Stomach smooth muscle (tissue), 2 donors: ENCODE measurements at regions not wholly inside any gene's neighbourhood (a gene's known extent, or its start where the extent isn't known, plus 50 kb on each side); places are given as distances from the start of the nearest gene placed in this dataset.
"Not testable (repeated sequence)": the region's sequence is repeated elsewhere in the genome, so short reads cannot be mapped to it uniquely, and the experiment has no call there.

Experiments used
- H3K27ac ChIP-seq: one replicate; pipeline ENCODE4 v1.7.0; 2013; ENCODE audit warnings: mild to moderate bottlenecking, low read length, inconsistent platforms
- H3K27me3 ChIP-seq, 2 donors: one replicate each; pipeline ENCODE4 v1.7.0; 2013; ENCODE audit warnings: low read length in 2 of 2; ENCODE audit not compliant: insufficient read depth in 2 of 2, control insufficient read depth in 1 of 2
- H3K36me3 ChIP-seq, 2 donors: one replicate each; pipeline ENCODE4 v1.7.0; 2013; ENCODE audit warnings: low read length in 2 of 2; ENCODE audit not compliant: control insufficient read depth in 2 of 2, insufficient read depth in 2 of 2
- H3K4me1 ChIP-seq: one replicate; pipeline ENCODE4 v1.7.0; 2013; ENCODE audit warnings: low read length; ENCODE audit not compliant: control insufficient read depth, insufficient read depth
- H3K4me3 ChIP-seq, 2 donors: one replicate each; pipeline ENCODE4 v1.7.0; 2013; ENCODE audit warnings: low read length in 2 of 2
- H3K9ac ChIP-seq, 2 donors: one replicate each; pipeline ENCODE4 v1.7.0; 2013; ENCODE audit warnings: low read length in 2 of 2, mild to moderate bottlenecking in 1 of 2
- H3K9me3 ChIP-seq, 2 donors: one replicate each; pipeline ENCODE4 v1.7.0; 2013; ENCODE audit warnings: low read length in 2 of 2; ENCODE audit not compliant: control insufficient read depth in 2 of 2
- donor health status: healthy.
- donor health status: Pancreatic carcinoma.

DNA sequence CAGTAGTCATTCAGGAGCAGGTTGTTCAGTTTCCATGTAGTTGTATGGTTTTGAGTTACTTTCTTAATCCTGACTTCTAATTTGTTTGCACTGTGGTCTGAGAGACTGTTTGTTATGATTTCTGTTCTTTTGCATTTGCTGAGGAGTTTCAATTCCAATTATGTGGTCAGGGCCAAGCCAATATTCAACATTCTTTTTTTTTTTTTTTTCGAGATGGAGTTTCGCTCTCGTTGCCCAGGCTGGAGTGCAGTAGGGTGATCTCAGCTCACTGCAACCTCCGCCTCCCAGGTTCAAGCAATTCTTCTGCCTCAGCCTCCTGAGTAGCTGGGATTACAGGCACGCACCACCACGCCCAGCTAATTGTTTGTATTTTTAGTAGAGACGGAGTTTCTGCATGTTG is 145.9 kb upstream of the NEGR1 start:
- H3K36me3 ChIP-seq, H3K27ac ChIP-seq, H3K27me3 ChIP-seq, H3K4me1 ChIP-seq, H3K4me3 ChIP-seq, H3K9ac ChIP-seq, H3K9me3 ChIP-seq: not testable (repeated sequence)

DNA sequence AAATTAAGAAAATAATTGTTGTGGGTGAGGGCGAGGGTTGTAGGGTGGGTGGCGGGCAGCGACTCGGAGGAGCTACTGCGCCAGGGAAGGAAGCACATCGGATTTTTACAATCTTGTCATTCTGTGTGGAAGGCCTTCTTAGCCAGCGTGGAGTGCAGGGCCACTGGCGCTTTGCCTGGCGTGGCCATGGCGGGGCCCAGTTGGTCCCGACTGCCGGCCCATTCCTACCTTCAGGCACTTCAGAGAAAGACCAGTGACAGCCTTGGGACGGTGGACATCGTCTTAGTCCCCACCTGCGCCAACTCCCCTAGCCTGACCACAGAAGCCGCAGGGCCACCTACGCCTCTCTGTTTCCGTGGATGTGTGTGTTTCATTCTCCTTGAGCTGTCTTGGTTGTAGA is 136.9 kb upstream of the NEGR1 start:
- Histone ChIP-seq H3K9me3 (peaks cover 0 to 3% of the 10 kb centered on the region in 2 donors), H3K27me3 (no peaks in the 10 kb centered on the region), H3K4me1 (no peaks in the 10 kb centered on the region), H3K4me3 (no peak overlapping the region), H3K36me3 (no peaks in the 10 kb centered on the region), H3K9ac (no peak overlapping the region), H3K27ac (no peak overlapping the region)

DNA sequence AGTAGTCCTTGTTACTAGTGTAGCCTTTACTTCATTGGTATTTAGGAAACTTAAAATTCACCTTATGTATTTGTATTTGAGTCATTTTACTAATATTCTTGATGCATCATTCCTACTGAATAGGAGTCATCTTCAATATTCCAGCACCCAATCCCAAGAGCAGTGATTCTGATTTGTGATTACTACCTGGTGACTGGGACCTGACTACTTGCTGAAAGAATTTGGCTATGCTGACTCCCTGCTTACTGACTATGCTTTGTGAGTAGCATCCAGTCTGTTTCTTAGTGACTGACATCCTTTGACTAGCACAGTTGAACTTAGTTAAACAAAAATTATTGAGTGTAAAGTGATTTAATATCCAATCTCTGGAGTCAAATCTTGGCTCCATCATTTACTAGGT is 129.9 kb upstream of the NEGR1 start:
- Histone ChIP-seq H3K4me1 (no peaks in the 10 kb centered on the region), H3K9me3 (no peaks in the 10 kb centered on the region), H3K4me3 (no peak overlapping the region), H3K9ac (no peak overlapping the region), H3K27me3 (no peaks in the 10 kb centered on the region), H3K27ac (no peak overlapping the region), H3K36me3 (no peaks in the 10 kb centered on the region)

DNA sequence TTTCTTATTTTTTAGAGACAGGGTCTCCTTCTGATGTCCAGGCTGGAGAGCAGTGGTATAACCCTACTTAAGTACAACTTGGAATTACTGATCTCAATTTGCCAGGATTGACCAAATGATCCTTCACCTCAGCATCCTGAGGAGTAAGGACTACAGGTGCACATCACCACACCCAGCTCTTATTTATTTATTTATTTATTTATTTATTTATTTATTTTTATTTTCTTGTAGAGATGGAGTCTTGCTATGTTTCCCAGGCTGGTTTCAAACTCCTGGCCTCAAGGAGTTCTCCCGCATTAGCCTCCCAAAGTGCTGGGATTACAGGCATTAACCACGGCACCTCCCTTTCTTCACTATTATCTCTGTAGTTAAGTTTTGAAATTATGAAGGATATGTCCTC is 117.5 kb upstream of the NEGR1 start:
- Histone ChIP-seq H3K27me3 (no peaks in the 10 kb centered on the region), H3K36me3 (no peaks in the 10 kb centered on the region), H3K9ac (no peak overlapping the region), H3K27ac (no peak overlapping the region), H3K4me1 (no peaks in the 10 kb centered on the region), H3K4me3 (no peak overlapping the region), H3K9me3 (no peaks in the 10 kb centered on the region)

DNA sequence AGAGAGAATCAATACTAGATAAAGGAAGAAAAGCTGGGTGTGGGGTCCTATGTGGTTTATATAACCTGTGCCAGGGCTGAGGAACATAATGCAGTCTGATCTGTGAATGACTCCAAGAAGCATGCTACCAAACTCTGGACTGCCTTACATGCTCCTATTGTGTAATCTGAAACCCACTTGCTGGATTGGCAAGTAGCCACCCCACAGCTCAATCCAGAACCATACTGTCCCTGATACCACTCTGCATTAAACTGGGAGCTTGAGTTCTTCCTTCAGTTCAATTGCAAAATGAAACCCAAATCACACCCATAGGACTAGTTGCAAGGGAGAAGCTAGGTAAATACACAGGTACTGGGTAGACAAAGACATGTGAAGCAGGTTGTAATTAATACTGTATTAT is 115.4 kb upstream of the NEGR1 start:
- H3K36me3 ChIP-seq, result no peaks in the 10 kb centered on the region

DNA sequence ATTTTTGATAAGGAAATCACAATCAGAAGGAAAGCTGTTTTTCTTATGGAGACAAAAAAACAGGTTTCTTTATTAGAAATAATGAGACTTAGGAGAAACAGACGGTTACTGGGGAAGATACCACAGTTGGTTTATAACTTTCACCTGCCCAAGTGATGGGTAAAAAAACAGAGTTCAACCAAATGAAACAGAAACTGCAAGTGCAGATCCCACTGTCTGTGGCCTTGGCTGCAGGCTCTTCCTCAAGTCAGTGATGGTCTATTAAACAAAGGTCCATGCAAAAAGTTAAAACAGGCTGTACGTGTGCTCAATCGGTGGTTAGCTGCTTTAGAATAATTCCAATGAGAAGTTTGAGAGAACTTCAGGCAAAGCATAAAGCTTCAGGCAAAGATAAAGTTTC is 112.1 kb upstream of the NEGR1 start:
- Histone ChIP-seq H3K4me3 (no peak overlapping the region), H3K9me3 (no peaks in the 10 kb centered on the region), H3K36me3 (no peaks in the 10 kb centered on the region)

More for the DNA sequence above, 115.4 kb upstream of the NEGR1 start:
- Histone ChIP-seq H3K27ac (no peak overlapping the region), H3K4me3 (no peak overlapping the region), H3K4me1 (no peaks in the 10 kb centered on the region), H3K9ac (no peak overlapping the region), H3K27me3 (no peaks in the 10 kb centered on the region), H3K9me3 (no peaks in the 10 kb centered on the region)

DNA sequence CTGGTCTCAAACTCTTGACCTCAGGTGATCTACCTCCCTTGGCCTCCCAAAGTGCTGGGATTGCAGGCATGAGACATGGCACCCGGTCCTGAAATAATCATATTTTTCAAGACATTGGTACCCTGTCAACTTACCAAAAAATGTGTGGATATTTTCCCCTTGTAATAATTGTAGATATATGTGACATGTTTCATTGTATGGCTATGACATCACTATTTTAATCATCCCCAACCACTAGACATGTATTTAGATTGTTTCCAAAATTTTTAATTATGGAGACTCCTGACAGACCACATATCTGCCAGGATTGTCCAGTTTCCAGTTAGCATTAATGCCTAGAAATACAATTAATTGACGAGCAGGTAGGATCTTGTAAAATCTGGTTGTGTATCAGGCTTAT is 96.7 kb upstream of the NEGR1 start:
- Histone ChIP-seq H3K9ac (no peak overlapping the region), H3K9me3 (no peaks in the 10 kb centered on the region), H3K4me1 (no peaks in the 10 kb centered on the region), H3K27ac (no peak overlapping the region), H3K4me3 (no peak overlapping the region), H3K36me3 (no peaks in the 10 kb centered on the region), H3K27me3 (no peaks in the 10 kb centered on the region)

More for the DNA sequence above, 112.1 kb upstream of the NEGR1 start:
- no peak overlapping the region for H3K9ac ChIP-seq
- H3K4me1 ChIP-seq, result no peaks in the 10 kb centered on the region
- no peaks in the 10 kb centered on the region for H3K27me3 ChIP-seq
- no peak overlapping the region for H3K27ac ChIP-seq

DNA sequence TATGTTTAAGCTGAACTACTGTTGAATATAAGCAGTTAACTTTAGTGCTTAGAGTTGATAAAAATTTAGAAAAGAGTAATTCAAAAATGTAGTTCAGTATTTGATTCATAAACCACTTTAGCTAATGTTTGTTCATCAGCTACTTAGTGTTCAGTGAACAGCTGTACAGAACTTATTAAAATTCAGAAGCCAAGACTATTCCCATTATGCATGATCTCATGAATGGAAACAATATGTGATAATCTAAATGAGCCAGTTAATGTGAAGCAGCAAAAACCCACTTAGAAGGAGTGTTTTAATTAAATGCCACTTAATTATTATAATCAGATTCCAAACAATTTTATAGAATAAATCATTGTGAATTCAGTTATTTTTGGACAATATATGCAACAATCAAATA is 92.9 kb upstream of the NEGR1 start:
- H3K4me1 ChIP-seq, result no peaks in the 10 kb centered on the region
- no peaks in the 10 kb centered on the region for H3K27me3 ChIP-seq
- no peak overlapping the region for H3K27ac ChIP-seq
- no peak overlapping the region for H3K9ac ChIP-seq
- no peaks in the 10 kb centered on the region for H3K36me3 ChIP-seq
- no peak overlapping the region for H3K4me3 ChIP-seq
- H3K9me3 ChIP-seq, result no peaks in the 10 kb centered on the region

DNA sequence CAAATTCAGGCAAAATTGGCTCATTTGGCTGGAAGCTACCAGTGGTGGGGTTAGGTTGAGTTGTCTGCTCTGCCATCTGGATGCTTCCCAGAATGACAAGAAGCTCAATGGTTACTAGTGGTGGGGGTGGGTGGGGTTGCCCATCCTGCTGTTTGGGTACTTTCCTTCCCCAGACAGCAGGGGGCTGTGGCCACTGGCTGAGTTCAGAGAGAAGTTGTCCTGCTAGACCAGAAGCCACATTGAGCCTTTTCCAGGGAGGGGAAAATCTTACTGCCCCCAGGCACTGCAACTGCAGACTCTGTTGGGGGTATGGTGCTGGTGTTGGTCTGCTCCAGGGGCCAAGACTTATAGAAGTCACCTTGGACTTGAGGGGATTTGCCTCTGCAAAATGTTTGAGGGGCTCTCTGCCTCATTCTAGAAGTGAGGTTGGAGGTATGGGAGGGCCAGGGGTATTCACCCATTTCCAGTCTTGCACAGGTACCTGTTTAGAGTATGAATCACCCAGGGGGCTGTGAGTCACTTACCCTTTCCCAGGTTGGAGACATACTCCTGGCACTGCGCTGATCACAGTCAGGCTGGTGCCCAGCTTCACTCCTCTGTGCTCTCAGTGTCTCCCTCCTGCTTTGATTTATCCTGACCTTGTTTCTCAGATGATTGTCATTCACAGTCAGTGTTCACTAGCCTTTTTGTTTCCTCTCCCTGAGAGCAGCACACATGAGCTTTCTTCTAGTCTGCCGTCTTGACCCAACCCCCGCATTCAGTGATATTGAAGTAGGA is 89.1 kb upstream of the NEGR1 start:
- Histone ChIP-seq H3K27me3 (no peaks in the 10 kb centered on the region), H3K4me1 (no peaks in the 10 kb centered on the region), H3K27ac (no peak overlapping the region), H3K4me3 (no peak overlapping the region), H3K9ac (no peak overlapping the region), H3K36me3 (no peaks in the 10 kb centered on the region), H3K9me3 (no peaks in the 10 kb centered on the region)

DNA sequence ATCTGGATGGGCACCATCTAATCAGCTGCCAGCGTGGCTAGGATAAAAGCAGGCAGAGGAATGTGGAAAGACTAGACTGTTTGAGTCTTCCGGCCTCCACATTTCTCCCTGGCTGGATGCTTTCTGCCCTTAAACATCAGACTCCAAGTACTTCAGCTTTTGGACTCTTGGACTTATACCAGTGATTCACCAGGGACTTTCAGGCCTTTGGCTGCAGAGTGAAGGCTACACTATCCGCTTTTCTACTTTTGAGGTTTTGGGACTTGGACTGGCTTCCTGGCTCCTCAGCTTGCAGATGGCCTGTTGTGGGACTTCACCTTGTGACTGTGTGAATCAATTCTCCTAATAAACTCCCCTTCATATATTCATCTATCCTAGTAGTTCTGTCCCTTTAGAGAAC is 88.5 kb upstream of the NEGR1 start:
- not testable (repeated sequence) for H3K36me3 ChIP-seq, H3K9ac ChIP-seq, H3K4me1 ChIP-seq, H3K4me3 ChIP-seq, H3K9me3 ChIP-seq, H3K27ac ChIP-seq, H3K27me3 ChIP-seq

DNA sequence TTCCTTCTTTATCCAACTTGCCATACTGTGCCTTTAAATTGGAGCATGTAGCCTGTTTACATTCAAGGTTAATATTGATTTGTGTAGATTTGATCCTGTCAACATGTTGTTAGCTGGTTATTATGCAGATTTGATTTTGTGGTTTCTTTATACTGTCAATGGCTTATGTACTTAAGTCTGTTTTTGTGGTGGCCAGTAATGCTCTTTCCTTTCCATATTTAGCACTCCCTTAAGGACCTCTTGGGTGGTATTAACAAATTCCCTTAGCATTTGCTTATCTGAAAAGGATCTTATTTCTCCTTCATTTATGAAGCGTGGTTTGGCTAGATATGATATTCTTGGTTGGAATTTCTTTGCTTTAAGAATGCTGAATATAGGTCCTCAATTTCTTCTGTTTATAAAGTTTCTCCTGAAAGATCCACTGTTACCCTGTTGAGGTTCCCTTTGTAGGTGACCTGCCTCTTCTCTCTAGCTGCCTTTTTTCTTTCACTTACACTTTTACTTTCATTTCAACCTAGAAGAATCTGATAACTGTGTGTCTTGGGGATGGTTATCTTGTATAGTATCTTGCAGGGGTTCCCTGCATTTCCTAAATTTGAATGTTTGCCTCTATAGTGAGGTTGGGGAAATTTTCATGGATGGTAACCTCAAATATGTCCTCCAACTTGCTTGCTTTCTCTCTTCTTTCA is 86.9 kb upstream of the NEGR1 start:
- no peaks in the 10 kb centered on the region for H3K36me3 ChIP-seq
- no peak overlapping the region for H3K27ac ChIP-seq
- H3K9ac ChIP-seq, result no peak overlapping the region
- H3K4me1 ChIP-seq, result no peaks in the 10 kb centered on the region
- no peak overlapping the region for H3K4me3 ChIP-seq
- no peaks in the 10 kb centered on the region for H3K9me3 ChIP-seq
- H3K27me3 ChIP-seq, result no peaks in the 10 kb centered on the region
